ENCODE measurements at regions not wholly inside any gene's neighbourhood (a gene's known extent, or its start where the extent isn't known, plus 50 kb on each side); places are given as distances from the start of the nearest gene placed in this dataset.

DNA sequence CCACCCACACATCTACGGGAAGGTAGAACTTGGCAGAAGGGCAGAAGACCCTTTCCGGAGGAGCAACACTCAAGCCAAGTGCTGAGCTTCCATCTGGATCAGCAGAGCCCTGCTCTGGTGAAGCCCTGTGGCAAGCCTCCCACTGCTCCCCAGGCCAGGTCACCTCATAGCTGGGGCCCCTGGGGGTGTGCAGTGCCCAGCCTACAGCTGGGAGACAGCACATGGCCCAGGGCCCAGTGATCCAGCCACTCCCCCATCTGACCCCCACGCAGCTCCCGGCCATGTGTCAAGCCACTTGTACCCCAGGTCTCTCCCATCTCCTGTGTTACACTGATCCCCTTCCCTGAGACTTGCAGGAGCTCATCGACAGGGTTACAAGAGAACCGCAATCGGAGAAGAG is 95.7 kb downstream of the RBFOX3 start:
- TF ChIP-seq, protein P1, sequence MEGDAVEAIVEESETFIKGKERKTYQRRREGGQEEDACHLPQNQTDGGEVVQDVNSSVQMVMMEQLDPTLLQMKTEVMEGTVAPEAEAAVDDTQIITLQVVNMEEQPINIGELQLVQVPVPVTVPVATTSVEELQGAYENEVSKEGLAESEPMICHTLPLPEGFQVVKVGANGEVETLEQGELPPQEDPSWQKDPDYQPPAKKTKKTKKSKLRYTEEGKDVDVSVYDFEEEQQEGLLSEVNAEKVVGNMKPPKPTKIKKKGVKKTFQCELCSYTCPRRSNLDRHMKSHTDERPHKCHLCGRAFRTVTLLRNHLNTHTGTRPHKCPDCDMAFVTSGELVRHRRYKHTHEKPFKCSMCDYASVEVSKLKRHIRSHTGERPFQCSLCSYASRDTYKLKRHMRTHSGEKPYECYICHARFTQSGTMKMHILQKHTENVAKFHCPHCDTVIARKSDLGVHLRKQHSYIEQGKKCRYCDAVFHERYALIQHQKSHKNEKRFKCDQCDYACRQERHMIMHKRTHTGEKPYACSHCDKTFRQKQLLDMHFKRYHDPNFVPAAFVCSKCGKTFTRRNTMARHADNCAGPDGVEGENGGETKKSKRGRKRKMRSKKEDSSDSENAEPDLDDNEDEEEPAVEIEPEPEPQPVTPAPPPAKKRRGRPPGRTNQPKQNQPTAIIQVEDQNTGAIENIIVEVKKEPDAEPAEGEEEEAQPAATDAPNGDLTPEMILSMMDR (IDR thresholded peaks at IDR 0.05) = no peak

DNA sequence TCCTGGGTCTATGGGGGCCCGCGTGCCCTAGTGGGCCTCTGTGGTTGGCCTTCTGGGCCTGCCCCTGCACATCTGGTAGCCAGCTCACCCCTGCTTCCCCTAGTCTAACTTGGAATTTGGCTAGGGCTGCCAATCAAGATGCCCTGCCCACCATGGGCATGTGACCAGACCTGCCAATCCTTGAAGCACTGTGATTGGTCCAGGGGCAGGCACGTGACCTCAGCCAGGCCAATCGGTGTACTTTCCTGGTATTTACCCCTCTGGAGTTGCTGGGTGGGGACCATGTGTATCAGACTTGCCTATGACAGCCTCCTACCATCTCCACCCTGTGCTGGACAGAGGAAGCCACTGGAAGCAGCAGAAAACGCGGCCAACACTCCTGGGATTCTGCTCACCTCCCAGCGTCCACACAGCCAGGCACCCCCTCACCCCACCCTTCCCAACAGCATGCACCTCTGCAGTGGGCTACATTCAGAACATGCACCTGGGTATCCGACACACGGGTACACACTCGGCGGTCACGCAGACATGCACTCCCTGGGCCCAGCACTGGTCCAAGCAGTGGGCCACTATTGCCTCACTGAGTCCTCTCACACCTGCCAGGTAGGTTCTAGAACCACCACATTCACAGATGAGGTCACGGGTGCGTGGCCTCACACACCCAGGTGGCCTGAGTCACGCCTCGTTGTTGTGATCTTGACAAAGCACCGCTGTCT is 96.9 kb downstream of the RBFOX3 start:
- TF ChIP-seq, protein P1 (IDR thresholded peaks at IDR 0.05) = no peak

DNA sequence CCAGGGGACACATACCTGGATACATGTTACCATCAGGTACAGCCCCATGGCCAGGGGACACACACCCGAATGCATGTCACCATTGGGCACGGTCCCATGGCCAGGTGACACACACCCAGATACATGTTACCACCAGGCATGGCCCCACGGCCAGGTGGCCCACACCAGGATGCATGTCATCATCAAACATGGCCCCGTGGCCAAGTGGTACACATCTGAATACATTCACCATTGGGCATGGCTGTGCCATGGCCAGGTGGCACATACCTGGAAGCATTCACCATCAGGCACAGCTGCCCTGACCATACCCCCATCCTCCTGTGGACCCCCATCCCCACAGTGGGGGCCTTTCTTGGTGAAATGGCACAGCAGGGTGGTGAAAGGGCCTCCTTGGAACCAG is 97.6 kb downstream of the RBFOX3 start:
- TF ChIP-seq, protein P1 (IDR thresholded peaks at IDR 0.05) = no peak

DNA sequence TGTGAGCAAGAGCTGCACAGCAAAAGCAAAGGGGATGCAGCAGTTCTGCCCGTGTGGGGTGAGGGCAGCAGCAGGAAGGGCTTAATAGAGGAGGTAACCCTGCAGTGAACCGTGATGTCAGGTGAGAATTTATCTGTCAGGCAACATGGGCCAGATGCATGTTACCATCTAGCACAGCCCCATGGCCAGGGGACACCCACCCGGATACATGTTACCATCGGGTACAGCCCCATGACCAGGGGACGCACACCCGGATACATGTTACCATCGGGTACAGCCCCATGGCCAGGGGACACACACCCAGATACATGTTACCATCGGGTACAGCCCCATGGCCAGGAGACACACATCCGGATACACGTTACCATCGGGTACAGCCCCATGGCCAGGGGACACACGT is 99.4 kb downstream of the RBFOX3 start:
- TF ChIP-seq, protein P1 (IDR thresholded peaks at IDR 0.05) = no peak

DNA sequence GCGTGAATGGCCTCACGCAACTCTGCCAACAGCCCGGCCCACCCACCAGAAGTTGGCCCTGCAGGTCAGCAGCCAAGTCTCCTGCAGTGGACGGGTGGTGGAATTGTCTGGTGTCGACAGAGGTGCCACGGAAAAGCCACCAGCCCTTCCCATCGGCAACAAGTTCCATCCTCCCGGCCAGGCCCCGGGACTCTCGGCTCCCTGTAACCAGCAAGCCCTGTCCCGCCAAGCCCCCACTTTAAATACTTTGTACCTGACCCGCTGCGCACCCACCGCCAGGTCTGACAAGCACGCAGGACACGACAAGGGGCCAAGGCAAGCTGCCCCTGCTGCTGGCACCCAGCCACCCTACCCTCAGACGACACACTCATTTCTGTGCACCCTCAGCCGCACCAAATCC is 100.8 kb downstream of the RBFOX3 start:
- TF ChIP-seq, protein P1 (IDR thresholded peaks at IDR 0.05) = no peak

DNA sequence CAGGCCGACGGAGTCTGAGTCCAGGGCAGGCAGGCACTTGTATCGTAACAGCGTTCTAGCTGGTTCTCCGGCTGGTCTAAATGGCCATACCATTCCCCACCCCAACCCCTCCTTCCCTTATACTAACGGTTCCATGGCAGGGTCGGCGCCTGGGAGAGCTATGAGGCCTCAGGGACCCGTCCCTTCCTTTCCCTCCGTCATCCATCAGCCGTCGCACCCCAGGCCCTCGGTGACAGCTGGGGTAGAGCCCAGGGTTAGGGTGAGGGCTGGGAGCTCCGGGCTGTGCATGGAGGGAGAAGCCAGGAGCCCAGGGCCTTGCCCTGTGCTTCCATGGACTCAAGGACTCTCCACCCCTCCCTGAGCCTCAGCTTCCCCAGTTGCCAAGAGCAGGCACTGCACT is 101.4 kb downstream of the RBFOX3 start:
- TF ChIP-seq, protein P1 (IDR thresholded peaks at IDR 0.05) = no peak

DNA sequence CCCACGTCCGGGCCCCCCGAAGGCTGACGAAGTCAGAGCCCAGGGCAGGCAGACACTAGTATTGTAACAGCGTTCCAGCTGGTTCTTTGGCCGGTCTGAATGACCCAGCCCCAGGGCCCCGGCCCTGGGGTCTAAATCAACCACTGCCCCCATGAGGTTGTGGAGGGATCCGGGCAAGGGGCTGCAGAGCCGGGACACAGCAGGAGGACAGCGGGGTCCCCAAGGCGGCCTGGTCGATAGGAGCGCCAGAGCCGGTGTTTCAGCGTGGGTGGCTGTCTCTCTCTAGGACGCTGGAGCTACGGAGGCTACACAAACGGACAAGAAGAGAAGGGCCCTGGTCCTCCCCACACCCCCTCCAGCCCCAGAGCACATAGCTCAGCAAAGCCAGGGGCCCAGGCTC is 101.8 kb downstream of the RBFOX3 start:
- TF ChIP-seq, protein P1 (IDR thresholded peaks at IDR 0.05) = no peak

DNA sequence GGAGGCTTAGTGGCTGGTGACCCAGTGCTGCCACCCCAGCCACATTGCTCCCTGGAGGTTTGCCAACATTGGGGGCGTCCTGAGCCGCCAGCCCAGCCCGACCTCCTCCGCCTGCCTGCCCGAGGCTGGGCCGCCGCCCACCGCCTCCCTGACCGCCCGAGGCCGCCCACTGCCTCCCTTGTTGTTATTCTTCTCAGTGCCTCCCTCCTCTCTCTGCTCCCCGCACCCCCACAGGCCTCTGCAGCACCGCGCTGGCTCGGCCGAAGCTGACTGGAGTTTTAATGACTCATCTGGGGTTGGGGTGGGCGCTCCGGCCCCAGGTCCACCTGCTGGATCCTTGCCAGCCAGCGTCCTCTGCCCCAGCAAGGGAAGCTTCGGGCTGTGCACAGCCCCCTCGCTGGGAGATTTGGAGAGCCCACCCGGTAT is 102.5 kb downstream of the RBFOX3 start:
- TF ChIP-seq, protein P1 (IDR thresholded peaks at IDR 0.05) = no peak

All from LNCAP (cell line).